HEK293 (cell line): ENCODE measurements at regions not wholly inside any gene's neighbourhood (a gene's known extent, or its start where the extent isn't known, plus 50 kb on each side); places are given as distances from the start of the nearest gene placed in this dataset.

Experiments used
- ATF2 ChIP-seq: fragments of 450-650 bp; formaldehyde crosslinking; IDR thresholded peaks from 2 replicates; pipeline ENCODE4 v1.5.1; 2016; ENCODE audit warnings: missing biosample characterization, missing genetic modification characterization, low read depth
- CTCF ChIP-seq: fragments of 450-650 bp; formaldehyde crosslinking; IDR thresholded peaks from 2 replicates; pipeline ENCODE4 v1.5.1; 2016; ENCODE audit warnings: missing biosample characterization, missing genetic modification characterization
- PBX3 ChIP-seq: sonication (generic); formaldehyde crosslinking; IDR thresholded peaks from 2 replicates; pipeline ENCODE4 v1.8.1; 2022; ENCODE audit warnings: mild to moderate bottlenecking, moderate library complexity, missing genetic modification reagents
- PRDM6 ChIP-seq: fragments of 450-650 bp; formaldehyde crosslinking; IDR thresholded peaks from 2 replicates; pipeline ENCODE4 v1.5.1; 2017; ENCODE audit warnings: missing biosample characterization, missing genetic modification characterization
- ZNF138 ChIP-seq: fragments of 450-650 bp; formaldehyde crosslinking; IDR thresholded peaks from 2 replicates; pipeline ENCODE4 v1.5.1; 2016; ENCODE audit warnings: missing biosample characterization, missing genetic modification characterization, borderline replicate concordance
- ZNF501 ChIP-seq: fragments of 450-650 bp; formaldehyde crosslinking; IDR thresholded peaks from 2 replicates; pipeline ENCODE4 v1.5.1; 2016; ENCODE audit warnings: missing biosample characterization, missing genetic modification characterization

GRCh38 chr3:72086743-72087087 lies 301.8 kb upstream of the PROK2 start:
- no peak for TF ChIP-seq PRDM6 (tag by site-specific recombination)
- no peak for TF ChIP-seq CTCF (tag by site-specific recombination)
- no peak for TF ChIP-seq PBX3 (CRISPR knock-in tag)
- no peak for TF ChIP-seq ZNF501
- TF ChIP-seq ATF2 (tag by site-specific recombination) = no peak
- TF ChIP-seq ZNF138 (tag by site-specific recombination) = no peak
